ENCODE measurements at regions not wholly inside any gene's neighbourhood (a gene's known extent, or its start where the extent isn't known, plus 50 kb on each side); places are given as distances from the start of the nearest gene placed in this dataset.

DNA sequence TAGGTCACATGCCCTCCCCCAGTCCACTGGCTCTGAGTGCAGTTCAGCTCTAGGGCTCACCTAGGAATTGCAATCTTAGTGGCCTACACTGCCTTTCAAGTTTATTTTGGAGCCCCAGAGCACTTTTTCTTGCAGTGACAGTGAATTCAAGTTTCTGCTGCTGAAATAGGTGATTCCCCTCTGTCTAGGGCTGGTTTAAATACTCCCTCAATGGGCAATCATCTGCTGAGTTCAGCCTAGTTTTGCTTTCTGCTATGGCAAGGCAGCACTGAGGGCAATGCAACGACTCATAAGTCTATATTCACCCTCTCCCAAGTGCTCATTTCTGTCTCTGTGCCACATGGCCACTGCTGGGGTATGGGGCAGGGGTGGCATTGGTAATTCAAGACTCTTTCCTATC is 472.6 kb upstream of the RGS18 start:
- WGBS, 3 donors: 48 to 71% (median 50%) methylated on average over 1 of the region's 1 CpG
- DNase-seq: no peak
- intact Hi-C loops (cut with DNase I): no loop called here

DNA sequence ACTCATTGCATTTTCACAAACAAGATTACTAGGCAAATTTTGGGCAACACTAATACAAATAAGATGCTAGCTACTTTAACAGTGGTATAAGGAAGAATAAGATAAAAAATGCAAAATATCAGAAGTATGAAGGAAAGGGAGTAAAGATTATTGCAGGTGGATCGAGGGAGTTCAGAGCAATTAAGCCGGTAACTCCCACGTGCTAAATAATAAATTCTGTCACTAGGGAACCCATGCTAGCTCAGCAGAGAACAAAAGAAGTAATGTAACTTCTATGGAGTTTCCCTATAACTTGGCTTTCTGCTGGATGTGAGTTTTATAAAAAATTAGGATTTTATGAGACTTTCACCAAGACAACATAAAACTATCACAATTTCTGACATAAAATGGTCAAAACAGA is 470.5 kb upstream of the RGS18 start:
- no peak overlapping the region for H3K27ac ChIP-seq
- TF ChIP-seq, protein P1, sequence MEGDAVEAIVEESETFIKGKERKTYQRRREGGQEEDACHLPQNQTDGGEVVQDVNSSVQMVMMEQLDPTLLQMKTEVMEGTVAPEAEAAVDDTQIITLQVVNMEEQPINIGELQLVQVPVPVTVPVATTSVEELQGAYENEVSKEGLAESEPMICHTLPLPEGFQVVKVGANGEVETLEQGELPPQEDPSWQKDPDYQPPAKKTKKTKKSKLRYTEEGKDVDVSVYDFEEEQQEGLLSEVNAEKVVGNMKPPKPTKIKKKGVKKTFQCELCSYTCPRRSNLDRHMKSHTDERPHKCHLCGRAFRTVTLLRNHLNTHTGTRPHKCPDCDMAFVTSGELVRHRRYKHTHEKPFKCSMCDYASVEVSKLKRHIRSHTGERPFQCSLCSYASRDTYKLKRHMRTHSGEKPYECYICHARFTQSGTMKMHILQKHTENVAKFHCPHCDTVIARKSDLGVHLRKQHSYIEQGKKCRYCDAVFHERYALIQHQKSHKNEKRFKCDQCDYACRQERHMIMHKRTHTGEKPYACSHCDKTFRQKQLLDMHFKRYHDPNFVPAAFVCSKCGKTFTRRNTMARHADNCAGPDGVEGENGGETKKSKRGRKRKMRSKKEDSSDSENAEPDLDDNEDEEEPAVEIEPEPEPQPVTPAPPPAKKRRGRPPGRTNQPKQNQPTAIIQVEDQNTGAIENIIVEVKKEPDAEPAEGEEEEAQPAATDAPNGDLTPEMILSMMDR (IDR thresholded peaks at IDR 0.05): no peak
- no peak for DNase-seq
- 44 to 63% (median 57%) methylated on average over 3 of the region's 3 CpGs for WGBS, 3 donors
- no peaks in the 10 kb centered on the region for H3K4me1 ChIP-seq
- intact Hi-C loops (cut with DNase I): no loop called here
- no peaks in the 10 kb centered on the region for H3K9me3 ChIP-seq
- H3K36me3 ChIP-seq (ENCODE audit: insufficient read depth in 1 of 2, low read depth in 1 of 2): no peaks in the 10 kb centered on the region
- ATAC-seq: no peak
- H3K27me3 ChIP-seq (ENCODE audit: insufficient read depth in 3 of 3, low read length in 2 of 3): no peaks in the 10 kb centered on the region
- no peak overlapping the region for H3K4me3 ChIP-seq

More for the DNA sequence above, 472.6 kb upstream of the RGS18 start:
- no peaks in the 10 kb centered on the region for H3K9me3 ChIP-seq
- no peak for ATAC-seq
- no peaks in the 10 kb centered on the region for H3K27me3 ChIP-seq (ENCODE audit: insufficient read depth in 3 of 3, low read length in 2 of 3)
- H3K4me3 ChIP-seq: no peak overlapping the region
- no peaks in the 10 kb centered on the region for H3K36me3 ChIP-seq (ENCODE audit: insufficient read depth in 1 of 2, low read depth in 1 of 2)
- H3K4me1 ChIP-seq: no peaks in the 10 kb centered on the region
- no peak overlapping the region for H3K27ac ChIP-seq
- TF ChIP-seq, protein P1 (IDR thresholded peaks at IDR 0.05): no peak

DNA sequence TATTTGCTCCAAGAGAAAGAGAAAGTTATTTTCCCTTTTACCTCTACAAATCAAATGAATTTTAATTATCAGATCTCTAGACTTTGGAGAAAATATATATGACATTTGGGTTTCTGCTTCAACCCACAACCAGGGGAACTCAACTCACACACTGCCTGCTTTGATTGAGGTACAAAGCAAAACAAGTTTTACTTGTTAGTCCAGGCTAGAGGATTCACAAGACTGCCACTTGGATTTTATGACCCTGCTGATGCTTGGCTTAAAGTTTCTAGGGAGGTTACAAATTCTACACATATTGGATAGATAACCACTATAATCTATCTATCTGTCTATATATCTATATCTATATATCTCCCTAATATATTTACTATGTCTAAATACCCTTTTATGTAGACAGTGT is 467.3 kb upstream of the RGS18 start:
- H3K4me1 ChIP-seq: no peaks in the 10 kb centered on the region
- H3K9me3 ChIP-seq: no peaks in the 10 kb centered on the region
- DNase-seq (no peak), ATAC-seq (no peak)
- TF ChIP-seq, protein P1 (IDR thresholded peaks at IDR 0.05): no peak
- intact Hi-C loops (cut with DNase I): no loop called here
- H3K27ac ChIP-seq: no peak overlapping the region
- H3K4me3 ChIP-seq: no peak overlapping the region
- no peaks in the 10 kb centered on the region for H3K27me3 ChIP-seq (ENCODE audit: insufficient read depth in 3 of 3, low read length in 2 of 3)
- H3K36me3 ChIP-seq (ENCODE audit: insufficient read depth in 1 of 2, low read depth in 1 of 2): no peaks in the 10 kb centered on the region

DNA sequence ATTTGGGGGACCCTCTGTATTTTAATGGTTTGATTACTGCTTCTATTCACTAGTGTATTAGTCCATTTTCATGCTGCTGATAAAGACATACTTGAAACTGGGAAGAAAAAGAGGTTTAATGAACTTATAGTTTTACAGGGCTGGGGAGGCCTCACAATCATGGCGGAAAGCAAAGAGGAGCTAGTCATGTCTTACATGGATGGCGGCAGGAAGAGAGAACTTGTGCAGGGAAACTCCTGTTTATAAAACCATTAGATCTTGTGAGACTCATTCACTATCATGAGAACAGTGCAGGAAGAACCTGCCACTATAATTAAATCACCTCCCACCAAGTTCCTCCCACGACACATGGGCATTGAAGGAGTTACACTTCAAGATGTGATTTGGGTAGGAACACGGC is 464.5 kb upstream of the RGS18 start:
- ATAC-seq (no peak), DNase-seq (no peak)
- TF ChIP-seq, protein P1 (IDR thresholded peaks at IDR 0.05): no peak
- no peaks in the 10 kb centered on the region for H3K9me3 ChIP-seq
- no peaks in the 10 kb centered on the region for H3K27me3 ChIP-seq (ENCODE audit: insufficient read depth in 3 of 3, low read length in 2 of 3)
- intact Hi-C loops (cut with DNase I): no loop called here
- no peaks in the 10 kb centered on the region for H3K36me3 ChIP-seq (ENCODE audit: insufficient read depth in 1 of 2, low read depth in 1 of 2)
- 86 to 87% (median 86%) methylated on average over 4 of the region's 4 CpGs for WGBS, 3 donors
- H3K4me1 ChIP-seq: no peaks in the 10 kb centered on the region
- no peak overlapping the region for H3K4me3 ChIP-seq
- no peak overlapping the region for H3K27ac ChIP-seq

DNA sequence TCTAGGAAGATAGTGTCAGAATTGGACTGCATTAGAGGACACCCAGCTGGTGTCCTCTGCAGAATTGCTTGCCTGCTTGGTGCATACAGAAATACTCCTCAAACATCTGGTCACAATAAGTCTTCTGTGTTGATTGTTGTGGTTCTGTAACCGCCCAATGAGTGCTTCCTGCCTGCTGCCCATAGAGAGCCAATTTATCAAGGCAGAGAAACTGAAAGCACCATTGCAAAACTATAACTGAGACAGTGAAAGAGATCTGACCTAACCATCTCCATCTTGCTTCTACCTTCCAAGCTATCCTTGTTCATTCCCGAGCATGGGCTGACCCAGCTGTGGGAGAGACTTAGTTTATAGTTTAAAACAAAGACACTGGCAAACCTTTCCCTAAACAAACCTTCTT is 462.4 kb upstream of the RGS18 start:
- WGBS, 3 donors: 61 to 65% (median 63%) methylated on average over 2 of the region's 2 CpGs
- Histone ChIP-seq H3K4me1 (no peaks in the 10 kb centered on the region), H3K36me3 (ENCODE audit: insufficient read depth in 1 of 2, low read depth in 1 of 2) (no peaks in the 10 kb centered on the region), H3K27ac (no peak overlapping the region), H3K9me3 (no peaks in the 10 kb centered on the region), H3K27me3 (ENCODE audit: insufficient read depth in 3 of 3, low read length in 2 of 3) (no peaks in the 10 kb centered on the region), H3K4me3 (no peak overlapping the region)
- intact Hi-C loops (cut with DNase I): no loop called here
- TF ChIP-seq, protein P1 (IDR thresholded peaks at IDR 0.05): no peak
- DNase-seq: no peak
- ATAC-seq: no peak

Measured in psoas muscle (tissue), 7 donors.